HFF-Myc (cell line): ENCODE measurements at regions not wholly inside any gene's neighbourhood (a gene's known extent, or its start where the extent isn't known, plus 50 kb on each side); places are given as distances from the start of the nearest gene placed in this dataset.

ENCODE experiments used
- DNase-seq: peaks from one replicate; pipeline ENCODE4 v3.0.0-alpha.2; 2011; ENCODE audit warnings: low read depth; ENCODE audit errors: extremely low read depth
- H3K4me3 ChIP-seq: replicated peaks from 2 replicates; pipeline ENCODE4 v1.5.1; 2011; ENCODE audit warnings: low read depth, mild to moderate bottlenecking, control low read depth, low read length
- TF ChIP-seq, protein P1 (sequence below): IDR thresholded peaks from 2 replicates; pipeline ENCODE4 v1.5.1; 2012; ENCODE audit warnings: mild to moderate bottlenecking, low read depth, low read length, control low read depth; ENCODE audit errors: missing control alignments

DNA sequence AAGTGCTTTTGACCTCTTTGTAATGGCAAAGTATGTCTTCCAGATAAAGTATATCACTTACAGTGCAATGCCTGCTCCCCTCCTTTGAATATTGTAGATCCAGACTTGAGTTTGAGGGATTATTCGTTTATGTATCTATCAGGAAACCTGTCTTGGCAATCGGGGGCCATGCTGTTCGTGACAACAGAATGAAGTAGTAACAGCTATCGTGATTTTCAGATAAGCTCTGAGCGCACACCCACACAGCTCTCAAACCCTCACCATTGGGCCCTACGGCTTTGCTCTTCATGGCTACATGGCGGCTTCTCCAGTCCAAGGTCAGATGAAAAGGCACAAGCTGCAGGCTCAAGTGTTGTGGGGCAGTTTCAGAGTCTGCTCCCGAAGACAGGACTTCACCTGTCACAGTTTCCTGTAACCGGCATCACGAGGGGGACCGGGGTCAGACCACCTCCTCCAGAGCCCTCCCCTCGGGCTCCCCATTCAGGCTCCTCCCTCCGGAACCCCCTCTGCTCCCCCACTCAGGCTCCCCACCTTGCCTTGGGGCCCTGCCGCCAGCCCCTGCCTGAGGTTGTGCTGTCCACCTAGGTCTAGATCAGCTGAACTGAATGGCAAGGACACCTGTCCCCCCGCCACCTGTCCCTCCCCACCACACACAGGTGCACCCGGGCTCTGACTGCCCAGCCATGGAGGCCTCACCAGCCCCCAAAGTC, 292.5 kb upstream of the SALL3 start:
- DNase-seq, result no peak
- H3K4me3 ChIP-seq, result no peak overlapping the region
- TF ChIP-seq, protein P1, sequence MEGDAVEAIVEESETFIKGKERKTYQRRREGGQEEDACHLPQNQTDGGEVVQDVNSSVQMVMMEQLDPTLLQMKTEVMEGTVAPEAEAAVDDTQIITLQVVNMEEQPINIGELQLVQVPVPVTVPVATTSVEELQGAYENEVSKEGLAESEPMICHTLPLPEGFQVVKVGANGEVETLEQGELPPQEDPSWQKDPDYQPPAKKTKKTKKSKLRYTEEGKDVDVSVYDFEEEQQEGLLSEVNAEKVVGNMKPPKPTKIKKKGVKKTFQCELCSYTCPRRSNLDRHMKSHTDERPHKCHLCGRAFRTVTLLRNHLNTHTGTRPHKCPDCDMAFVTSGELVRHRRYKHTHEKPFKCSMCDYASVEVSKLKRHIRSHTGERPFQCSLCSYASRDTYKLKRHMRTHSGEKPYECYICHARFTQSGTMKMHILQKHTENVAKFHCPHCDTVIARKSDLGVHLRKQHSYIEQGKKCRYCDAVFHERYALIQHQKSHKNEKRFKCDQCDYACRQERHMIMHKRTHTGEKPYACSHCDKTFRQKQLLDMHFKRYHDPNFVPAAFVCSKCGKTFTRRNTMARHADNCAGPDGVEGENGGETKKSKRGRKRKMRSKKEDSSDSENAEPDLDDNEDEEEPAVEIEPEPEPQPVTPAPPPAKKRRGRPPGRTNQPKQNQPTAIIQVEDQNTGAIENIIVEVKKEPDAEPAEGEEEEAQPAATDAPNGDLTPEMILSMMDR, result no peak

DNA sequence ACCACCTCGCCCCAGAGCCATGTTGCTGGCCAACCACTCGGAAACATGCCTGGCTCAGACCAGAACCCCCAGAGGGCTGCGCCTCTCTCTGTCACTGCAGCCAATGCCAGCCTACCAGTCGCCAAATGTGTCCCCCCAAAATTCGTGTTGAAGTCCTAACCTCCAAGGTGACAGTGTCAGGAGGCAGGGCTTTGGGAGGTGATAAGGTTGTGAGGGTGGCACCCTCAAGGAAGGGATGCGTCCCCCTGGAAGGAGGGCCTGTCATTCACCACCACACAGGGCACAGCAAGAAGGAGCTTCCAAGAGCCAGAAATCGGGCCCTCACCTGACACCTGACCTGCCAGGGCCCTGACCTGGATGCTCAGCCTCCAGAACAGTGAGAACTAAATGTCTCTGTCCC, 291.9 kb upstream of the SALL3 start:
- DNase-seq, result no peak
- no peak overlapping the region for H3K4me3 ChIP-seq
- TF ChIP-seq, protein P1, result no peak

DNA sequence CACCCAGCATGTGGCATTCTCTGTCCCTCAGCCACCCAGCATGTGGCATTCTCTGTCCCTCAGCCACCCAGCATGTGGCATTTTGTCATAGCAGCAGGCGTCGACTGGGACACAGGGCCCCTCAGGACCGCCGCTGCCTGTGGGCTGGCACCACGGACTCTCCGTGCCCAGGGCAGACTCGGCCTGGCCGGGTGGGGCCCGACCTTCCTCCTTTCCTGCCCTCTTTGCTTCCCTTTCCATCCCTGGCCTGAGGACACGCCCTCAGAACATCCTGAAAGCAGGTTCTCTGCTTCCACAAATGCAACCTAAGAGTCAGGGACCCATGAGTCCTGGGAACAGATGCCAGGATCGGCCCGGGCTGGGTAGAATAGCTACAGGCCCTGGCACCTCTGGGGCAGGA, 291.4 kb upstream of the SALL3 start:
- TF ChIP-seq, protein P1, result no peak
- DNase-seq, result no peak
- H3K4me3 ChIP-seq, result no peak overlapping the region

DNA sequence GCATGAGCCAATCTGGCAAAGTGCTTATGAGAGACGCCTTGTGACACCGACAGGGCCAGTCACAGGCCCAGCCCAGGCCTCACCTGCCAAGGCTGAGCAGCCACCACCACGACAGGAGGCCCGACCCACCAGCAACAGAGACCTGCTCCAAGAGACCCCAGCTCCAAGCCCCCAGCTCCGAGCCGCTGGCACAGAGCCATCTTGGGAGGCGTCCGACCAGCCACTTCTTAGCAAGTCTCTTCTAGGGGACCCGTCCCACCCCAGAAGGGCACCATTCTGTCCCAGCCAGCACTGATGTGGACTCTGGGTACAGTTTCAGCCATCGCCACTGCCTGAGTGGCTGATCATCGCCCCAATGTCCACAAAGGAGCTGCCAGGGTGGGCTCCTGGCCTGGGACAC, 290.7 kb upstream of the SALL3 start:
- TF ChIP-seq, protein P1, result no peak
- no peak overlapping the region for H3K4me3 ChIP-seq
- DNase-seq, result no peak

DNA sequence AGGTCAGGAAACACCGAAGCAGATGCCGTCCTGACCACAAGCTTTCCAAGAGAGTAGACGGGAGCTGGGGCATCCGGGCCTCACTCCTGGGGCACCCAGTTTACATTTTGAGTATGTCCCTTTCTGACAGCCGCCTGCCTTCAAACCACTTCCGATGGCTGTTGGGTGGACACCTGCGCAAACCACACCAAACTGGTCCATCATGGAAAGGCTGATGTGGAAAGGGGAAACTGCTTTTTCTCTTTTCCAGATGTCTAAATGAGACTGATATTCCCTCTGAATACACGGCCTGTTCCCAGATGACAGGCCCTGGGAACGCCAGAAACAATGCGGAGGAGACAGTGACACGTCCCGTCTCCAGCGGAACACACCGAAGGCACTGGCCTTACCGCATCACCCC, 290.0 kb upstream of the SALL3 start:
- no peak for DNase-seq
- TF ChIP-seq, protein P1, result no peak

DNA sequence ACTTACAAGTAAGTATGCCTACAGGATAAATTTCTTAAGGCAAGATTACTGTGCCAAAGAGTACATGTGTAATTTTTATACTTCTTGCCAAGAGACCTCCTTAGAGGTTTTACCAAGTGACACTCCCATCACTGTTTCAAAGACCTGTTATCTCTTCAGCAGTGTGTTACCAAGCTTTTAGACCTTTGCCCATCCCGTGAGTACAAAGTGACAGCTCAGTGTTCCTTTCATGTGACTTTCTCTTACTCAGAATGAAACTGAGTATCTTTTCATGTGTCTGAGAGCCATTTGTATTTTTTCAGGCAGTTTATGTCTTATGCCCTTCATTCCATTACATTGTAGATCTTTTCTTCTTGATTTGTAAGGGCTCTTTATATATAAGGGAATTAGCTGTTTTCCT, 287.5 kb upstream of the SALL3 start:
- no peak for DNase-seq
- TF ChIP-seq, protein P1, result no peak
- no peak overlapping the region for H3K4me3 ChIP-seq

More for the DNA sequence above, 290.0 kb upstream of the SALL3 start:
- H3K4me3 ChIP-seq, result no peak overlapping the region

DNA sequence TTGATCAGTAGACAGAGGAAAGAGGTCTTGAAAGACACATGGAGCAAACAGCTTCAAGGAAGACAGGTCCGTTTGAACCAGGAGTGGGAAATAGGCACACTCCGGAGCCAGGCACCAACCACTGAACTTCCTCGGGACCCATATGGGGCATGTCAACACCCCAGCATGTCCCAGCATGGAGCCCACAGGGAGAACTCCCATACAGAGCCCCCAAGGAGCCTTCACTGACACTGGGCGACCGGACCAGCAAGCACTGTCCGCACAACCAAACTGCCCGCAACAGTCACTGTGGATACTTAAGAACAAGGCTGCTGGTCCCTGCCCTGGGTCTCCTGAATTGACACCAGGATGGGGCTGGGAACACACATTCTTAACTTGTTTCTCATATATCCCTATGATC, 286.2 kb upstream of the SALL3 start:
- TF ChIP-seq, protein P1, result no peak
- DNase-seq, result no peak
- H3K4me3 ChIP-seq, result no peak overlapping the region
